Mesenchymal stem cell (in vitro differentiated cells and primary cell): ENCODE measurements at regions not wholly inside any gene's neighbourhood (a gene's known extent, or its start where the extent isn't known, plus 50 kb on each side); places are given as distances from the start of the nearest gene placed in this dataset.
"Not testable (repeated sequence)": the region's sequence is repeated elsewhere in the genome, so short reads cannot be mapped to it uniquely, and the experiment has no call there.

ENCODE experiments used
- DNase-seq: peaks from one replicate; pipeline ENCODE4 v3.0.0-alpha.2; 2013
- H2AFZ ChIP-seq: one replicate; pipeline ENCODE4 v1.6.1; 2013; ENCODE audit warnings: low read depth, mild to moderate bottlenecking, control low read depth, inconsistent platforms, low read length, moderate library complexity
- H2AK5ac ChIP-seq: 2 replicates; pipeline ENCODE4 v1.6.1; 2013; ENCODE audit warnings: low read length, moderate library complexity, mild to moderate bottlenecking, inconsistent platforms; ENCODE audit not compliant: severe bottlenecking
- H2BK120ac ChIP-seq: one replicate; pipeline ENCODE4 v1.6.1; 2013; ENCODE audit warnings: low read depth, mild to moderate bottlenecking, inconsistent platforms, low read length, moderate library complexity
- H2BK12ac ChIP-seq, 2 experiments: one replicate each; pipeline ENCODE4 v1.6.1; 2013; ENCODE audit warnings: inconsistent platforms in 2 of 2, low read length in 2 of 2, mild to moderate bottlenecking in 2 of 2, moderate library complexity in 2 of 2, control low read depth in 1 of 2
- H2BK15ac ChIP-seq: one replicate; pipeline ENCODE4 v1.6.1; 2013; ENCODE audit warnings: mild to moderate bottlenecking, low read depth, inconsistent platforms; ENCODE audit not compliant: poor library complexity, severe bottlenecking
- H2BK5ac ChIP-seq: 2 replicates; pipeline ENCODE4 v1.6.1; 2013; ENCODE audit warnings: low read depth, mild to moderate bottlenecking, low read length, control low read depth, inconsistent platforms; ENCODE audit not compliant: poor library complexity, severe bottlenecking
- H3K14ac ChIP-seq, 2 experiments: one replicate each; pipeline ENCODE4 v1.6.1; 2013; ENCODE audit warnings: inconsistent platforms in 2 of 2, low read length in 2 of 2, control low read depth in 1 of 2, mild to moderate bottlenecking in 1 of 2, moderate library complexity in 1 of 2
- H3K18ac ChIP-seq, 2 experiments: one replicate each; pipeline ENCODE4 v1.6.1; 2013; ENCODE audit warnings: inconsistent platforms in 2 of 2, low read length in 2 of 2, control low read depth in 1 of 2, low read depth in 1 of 2, mild to moderate bottlenecking in 1 of 2
- H3K23ac ChIP-seq, 2 experiments: one replicate each; pipeline ENCODE4 v1.6.1; 2013; ENCODE audit warnings: inconsistent platforms in 2 of 2, low read length in 2 of 2, mild to moderate bottlenecking in 2 of 2, moderate library complexity in 2 of 2, control low read depth in 1 of 2
- H3K27ac ChIP-seq: 2 replicates; pipeline ENCODE4 v1.5.1; 2013; ENCODE audit warnings: mild to moderate bottlenecking, moderate library complexity, low read length, control low read depth, inconsistent platforms; ENCODE audit not compliant: poor library complexity, severe bottlenecking
- H3K27me3 ChIP-seq, 2 experiments: 2 replicates each; pipeline versions ENCODE4 v1.6.1 to v1.7.0; 2013; ENCODE audit warnings: low read length in 2 of 2, mild to moderate bottlenecking in 2 of 2, moderate library complexity in 2 of 2, control low read depth in 1 of 2, inconsistent platforms in 1 of 2; ENCODE audit not compliant: control insufficient read depth in 1 of 2, insufficient read depth in 1 of 2
- H3K36me3 ChIP-seq, 2 experiments: 2 replicates each; pipeline versions ENCODE4 v1.6.1 to v1.7.0; 2013; ENCODE audit warnings: low read length in 2 of 2, control low read depth in 1 of 2, inconsistent platforms in 1 of 2, low read depth in 1 of 2, mild to moderate bottlenecking in 1 of 2; ENCODE audit not compliant: insufficient read depth in 2 of 2, control insufficient read depth in 1 of 2
- H3K4ac ChIP-seq, 2 experiments: one replicate each; pipeline ENCODE4 v1.6.1; 2013; ENCODE audit warnings: inconsistent platforms in 2 of 2, low read length in 2 of 2, mild to moderate bottlenecking in 2 of 2, moderate library complexity in 2 of 2, control low read depth in 1 of 2, low read depth in 1 of 2
- H3K4me1 ChIP-seq: 2 replicates; pipeline ENCODE4 v1.6.1; 2013; ENCODE audit warnings: low read depth, low read length, control low read depth; ENCODE audit not compliant: control insufficient read depth, insufficient read depth
- H3K4me2 ChIP-seq: 2 replicates; pipeline ENCODE4 v1.6.1; 2013; ENCODE audit warnings: low read length, mild to moderate bottlenecking, inconsistent platforms; ENCODE audit not compliant: poor library complexity, severe bottlenecking
- H3K4me3 ChIP-seq, 2 experiments: 2 replicates each; pipeline versions ENCODE4 v1.5.1 to v1.7.0; 2013; ENCODE audit warnings: low read length in 2 of 2, mild to moderate bottlenecking in 2 of 2, control low read depth in 1 of 2, low read depth in 1 of 2; ENCODE audit not compliant: insufficient read depth in 1 of 2
- H3K79me1 ChIP-seq: replicated peaks from 2 replicates; pipeline ENCODE4 v1.6.1; 2013; ENCODE audit warnings: mild to moderate bottlenecking, control low read depth, low read length, inconsistent platforms; ENCODE audit not compliant: poor library complexity, severe bottlenecking
- H3K9ac ChIP-seq: 2 replicates; pipeline ENCODE4 v1.7.0; 2013; ENCODE audit warnings: mild to moderate bottlenecking, low read length, moderate library complexity
- H3K9me3 ChIP-seq: 2 replicates; pipeline ENCODE4 v1.7.0; 2013; ENCODE audit warnings: mild to moderate bottlenecking, low read length; ENCODE audit not compliant: control insufficient read depth
- H4K8ac ChIP-seq: one replicate; pipeline ENCODE4 v1.6.1; 2013; ENCODE audit warnings: inconsistent platforms, mild to moderate bottlenecking, low read length, moderate library complexity
- H4K91ac ChIP-seq: one replicate; pipeline ENCODE4 v1.6.1; 2013; ENCODE audit warnings: mild to moderate bottlenecking, low read length, inconsistent platforms
- WGBS: methylation state at CpG from one replicate; pipeline ENCODE4 v1.1.7; 2013; ENCODE audit warnings: mixed read lengths; 5-methylcytosine and 5-hydroxymethylcytosine counted together

GRCh38 chr13:52565324-52565723 is 76.9 kb upstream of the HNRNPA1L2 start:
- H3K9me3 ChIP-seq, H2BK120ac ChIP-seq, H2BK5ac ChIP-seq, H2AFZ ChIP-seq, H3K18ac ChIP-seq, H3K4ac ChIP-seq, H2AK5ac ChIP-seq, H3K4me3 ChIP-seq, H4K91ac ChIP-seq, H3K23ac ChIP-seq, H4K8ac ChIP-seq, H3K4me2 ChIP-seq, H3K79me1 ChIP-seq, H3K14ac ChIP-seq, H3K4me1 ChIP-seq, H2BK12ac ChIP-seq, H3K27me3 ChIP-seq, DNase-seq, H3K36me3 ChIP-seq, H3K9ac ChIP-seq, H2BK15ac ChIP-seq, H3K27ac ChIP-seq: not testable (repeated sequence)
- WGBS, result 77% methylated on average over 3 of the region's 4 CpGs

GRCh38 chr13:52569904-52570602 is 72.2 kb upstream of the HNRNPA1L2 start:
- not testable (repeated sequence) for H2BK5ac ChIP-seq, H3K23ac ChIP-seq, H3K27me3 ChIP-seq, H3K4ac ChIP-seq, H3K36me3 ChIP-seq, H3K79me1 ChIP-seq, H2AK5ac ChIP-seq, H3K18ac ChIP-seq, H2BK12ac ChIP-seq, H3K14ac ChIP-seq, H2BK15ac ChIP-seq, H3K27ac ChIP-seq, H3K9me3 ChIP-seq, H4K91ac ChIP-seq, H2AFZ ChIP-seq, H3K4me2 ChIP-seq, H4K8ac ChIP-seq, H2BK120ac ChIP-seq, H3K4me1 ChIP-seq
- peak; percentile 8 for DNase-seq
- Histone ChIP-seq H3K9ac (peak overlapping the region; percentile 63), H3K4me3 (peak overlapping the region in 1 of 2 experiments; percentile 49)
- WGBS, result no CpG with 5 or more reads among the region's 9 CpGs

- not testable (repeated sequence) for H3K9ac ChIP-seq, H4K8ac ChIP-seq, H2BK120ac ChIP-seq, H3K27me3 ChIP-seq, H2BK15ac ChIP-seq, H3K4me1 ChIP-seq, H3K9me3 ChIP-seq, H3K27ac ChIP-seq, H3K14ac ChIP-seq, H2BK5ac ChIP-seq, H3K23ac ChIP-seq, H3K79me1 ChIP-seq, H2AFZ ChIP-seq, H3K4me2 ChIP-seq, H3K36me3 ChIP-seq, DNase-seq, H3K18ac ChIP-seq, H4K91ac ChIP-seq, H3K4ac ChIP-seq, H3K4me3 ChIP-seq, H2AK5ac ChIP-seq, H2BK12ac ChIP-seq
- no CpG with 5 or more reads among the region's 3 CpGs for WGBS
Observed at GRCh38 chr13:52571163-52571562, 71.1 kb upstream of the HNRNPA1L2 start.

- WGBS, result 64% methylated on average over 2 of the region's 2 CpGs
- H3K4me3 ChIP-seq, H2BK15ac ChIP-seq: not testable (repeated sequence)
Observed at GRCh38 chr13:52582962-52583361, 59.3 kb upstream of the HNRNPA1L2 start.

More at GRCh38 chr13:52582962-52583361, 59.3 kb upstream of the HNRNPA1L2 start:
- H2AFZ ChIP-seq, H2BK12ac ChIP-seq, H3K4me2 ChIP-seq, H2BK120ac ChIP-seq, H3K9ac ChIP-seq, H3K27ac ChIP-seq, H3K36me3 ChIP-seq, H3K14ac ChIP-seq, H3K18ac ChIP-seq, H4K8ac ChIP-seq, H3K4me1 ChIP-seq, H3K27me3 ChIP-seq, H2BK5ac ChIP-seq, H4K91ac ChIP-seq, H3K23ac ChIP-seq, H3K9me3 ChIP-seq, H2AK5ac ChIP-seq, H3K4ac ChIP-seq, H3K79me1 ChIP-seq, DNase-seq: not testable (repeated sequence)
